ENCODE measurements at regions not wholly inside any gene's neighbourhood (a gene's known extent, or its start where the extent isn't known, plus 50 kb on each side); places are given as distances from the start of the nearest gene placed in this dataset.

- TF ChIP-seq JUN (IDR thresholded peaks at IDR 0.05; ENCODE audit: borderline replicate concordance, insufficient read depth, insufficient read length, low read depth) (no peak), MAX (IDR thresholded peaks at IDR 0.05; ENCODE audit: insufficient read depth, insufficient read length) (no peak), EZH2 (IDR thresholded peaks at IDR 0.05; ENCODE audit: borderline replicate concordance, low read depth, low read length, severe bottlenecking) (no peak), FOS (IDR thresholded peaks at IDR 0.05; ENCODE audit: borderline replicate concordance, insufficient read depth, low read length) (no peak), GATA2 (IDR thresholded peaks at IDR 0.05; ENCODE audit: insufficient read depth, insufficient read length, low read depth, low read length) (no peak), POLR2A (IDR thresholded peaks at IDR 0.05; ENCODE audit: low read depth, low read length) (no peak), POLR2AphosphoS5 (IDR thresholded peaks at IDR 0.05; ENCODE audit: insufficient read depth, low read depth, low read length) (no peak), MYC (IDR thresholded peaks at IDR 0.05; ENCODE audit: low read depth, low read length) (no peak), CTCF (IDR thresholded peaks at IDR 0.05; ENCODE audit: extremely low read depth in 1 of 2, insufficient read depth in 1 of 2, low read depth in 1 of 2, low read length in 2 of 2) (no peak)
Measured at GRCh38 chr3:89783341-89783927, 676.0 kb downstream of the EPHA3 start.

More at GRCh38 chr3:89783341-89783927, 676.0 kb downstream of the EPHA3 start:
- H3K9me3 ChIP-seq (replicated peaks; ENCODE audit: control insufficient read depth, insufficient read depth, low read length): peaks cover 2% of the 10 kb centered on the region
- DNase-seq (ENCODE audit: low read depth, low spot score) (no peak), FAIRE-seq (no peak)
- CTCF ChIA-PET: no interaction called here
- H3K4me3 ChIP-seq (replicated peaks in 1 of 3; ENCODE audit: insufficient read depth in 1 of 3, low read depth in 1 of 3, low read length in 3 of 3): no peak overlapping the region
- dilution Hi-C loops (cut with MboI; ENCODE audit: extremely low pct_ligation_motif_present, low sequenced_read_pairs): no loop called here
- no peak overlapping the region for H3K27ac ChIP-seq (ENCODE audit: insufficient read depth, low read depth, low read length)
- H3K4me1 ChIP-seq (ENCODE audit: control insufficient read depth, extremely low read depth, insufficient read depth, low read length): no peaks in the 10 kb centered on the region
- H4K20me1 ChIP-seq (replicated peaks; ENCODE audit: control insufficient read depth, extremely low read depth, insufficient read depth, low read length): no peaks in the 10 kb centered on the region
- intact Hi-C loops (cut with micrococcal nuclease): no loop called here
- H3K4me2 ChIP-seq (ENCODE audit: insufficient read depth, low read length): no peak overlapping the region
- no peaks in the 10 kb centered on the region for H3K27me3 ChIP-seq (ENCODE audit: control insufficient read depth in 2 of 2, insufficient read depth in 2 of 2, low read length in 2 of 2)
- H3K9ac ChIP-seq (replicated peaks; ENCODE audit: extremely low read depth, insufficient read depth, low read length): no peak overlapping the region
- BruUV-seq (replicated peaks): no TSS peak
- H3K9me1 ChIP-seq (replicated peaks; ENCODE audit: control insufficient read depth, extremely low read depth, insufficient read depth, low read length): no peaks in the 10 kb centered on the region
- POLR2A ChIA-PET: no interaction called here
- H2AFZ ChIP-seq (ENCODE audit: low read depth, low read length): no peak overlapping the region
- no peaks in the 10 kb centered on the region for H3K79me2 ChIP-seq (ENCODE audit: control insufficient read depth, insufficient read depth, low read length)
- H3K36me3 ChIP-seq (ENCODE audit: control insufficient read depth in 2 of 2, extremely low read depth in 1 of 2, insufficient read depth in 2 of 2, low read length in 2 of 2): no peaks in the 10 kb centered on the region

Data from endothelial cell of umbilical vein (primary cell).